Keratinocyte (primary cell): ENCODE measurements at regions not wholly inside any gene's neighbourhood (a gene's known extent, or its start where the extent isn't known, plus 50 kb on each side); places are given as distances from the start of the nearest gene placed in this dataset.

Source experiments
- EZH2 ChIP-seq: IDR thresholded peaks from one replicate; pipeline ENCODE4 v1.6.1; 2012; ENCODE audit warnings: inconsistent platforms, mild to moderate bottlenecking, low read length, moderate library complexity
- TF ChIP-seq, protein P1 (sequence below), 3 experiments: IDR thresholded peaks in 1 of 3; conservative IDR thresholded peaks in 1 of 3; optimal IDR thresholded peaks in 1 of 3; 2 replicates in 2 of 3; 3 replicates in 1 of 3; pipeline versions ENCODE3 to v1.5.1; 2011; ENCODE audit warnings: low read length in 3 of 3, mild to moderate bottlenecking in 3 of 3, moderate library complexity in 2 of 3, control low read depth in 1 of 3, inconsistent platforms in 1 of 3; ENCODE audit not compliant: insufficient read depth in 2 of 3; ENCODE audit errors: extremely low read depth in 1 of 3

DNA sequence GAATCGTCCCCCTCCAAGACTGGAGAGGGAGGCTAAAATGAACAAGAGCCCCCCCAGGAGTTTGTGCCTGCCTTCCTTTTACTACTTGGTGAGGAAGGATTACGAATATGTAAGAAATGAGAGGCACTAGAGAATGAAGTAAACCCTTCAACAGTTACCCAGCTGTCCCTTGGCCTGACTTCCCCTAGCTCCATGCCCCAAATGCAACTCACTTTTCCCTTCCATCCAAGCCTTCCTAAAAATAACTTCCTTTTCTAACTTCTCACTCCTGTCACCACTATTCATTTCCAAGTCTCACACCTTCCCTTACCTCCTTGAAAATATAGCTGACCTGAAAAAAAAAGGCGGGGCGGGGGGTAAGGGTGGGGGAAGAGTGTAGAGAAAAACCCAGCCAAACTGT is 96.6 kb upstream of the HNRNPU start:
- TF ChIP-seq, protein P1, sequence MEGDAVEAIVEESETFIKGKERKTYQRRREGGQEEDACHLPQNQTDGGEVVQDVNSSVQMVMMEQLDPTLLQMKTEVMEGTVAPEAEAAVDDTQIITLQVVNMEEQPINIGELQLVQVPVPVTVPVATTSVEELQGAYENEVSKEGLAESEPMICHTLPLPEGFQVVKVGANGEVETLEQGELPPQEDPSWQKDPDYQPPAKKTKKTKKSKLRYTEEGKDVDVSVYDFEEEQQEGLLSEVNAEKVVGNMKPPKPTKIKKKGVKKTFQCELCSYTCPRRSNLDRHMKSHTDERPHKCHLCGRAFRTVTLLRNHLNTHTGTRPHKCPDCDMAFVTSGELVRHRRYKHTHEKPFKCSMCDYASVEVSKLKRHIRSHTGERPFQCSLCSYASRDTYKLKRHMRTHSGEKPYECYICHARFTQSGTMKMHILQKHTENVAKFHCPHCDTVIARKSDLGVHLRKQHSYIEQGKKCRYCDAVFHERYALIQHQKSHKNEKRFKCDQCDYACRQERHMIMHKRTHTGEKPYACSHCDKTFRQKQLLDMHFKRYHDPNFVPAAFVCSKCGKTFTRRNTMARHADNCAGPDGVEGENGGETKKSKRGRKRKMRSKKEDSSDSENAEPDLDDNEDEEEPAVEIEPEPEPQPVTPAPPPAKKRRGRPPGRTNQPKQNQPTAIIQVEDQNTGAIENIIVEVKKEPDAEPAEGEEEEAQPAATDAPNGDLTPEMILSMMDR (optimal IDR thresholded peaks at IDR 0.05 in 1 of 3, IDR thresholded peaks at IDR 0.05 in 1 of 3, conservative IDR thresholded peaks at IDR 0.05 in 1 of 3; ENCODE audit: extremely low read depth in 1 of 3, insufficient read depth in 2 of 3, low read length in 3 of 3), result no peak
- TF ChIP-seq EZH2, result no peak
